Naive thymus-derived CD8-positive, alpha-beta T cell (primary cell): ENCODE measurements at regions not wholly inside any gene's neighbourhood (a gene's known extent, or its start where the extent isn't known, plus 50 kb on each side); places are given as distances from the start of the nearest gene placed in this dataset.

Experiments
- ATAC-seq, 2 donors: fragments of 150-1000 bp; cut with Tn5 transposase in 1 of 2; sonication (Bioruptor Pico), chemical (Tn5 transposase) in 1 of 2; 1 replicate in 1 of 2; 2 replicates in 1 of 2; pipeline ENCODE4 v1.10.0; 2021; ENCODE audit warnings: mild to moderate bottlenecking in 2 of 2, moderate library complexity in 2 of 2
- POLR2A ChIA-PET: fragments of 350-600 bp; sonication (Branson Sonifier 250); formaldehyde crosslinking; loops from one replicate; lab custom pipeline; 2021; ENCODE audit warnings: antibody characterized with exemption; lab: Charles Lee
- DNase-seq, 10 donors: peaks; one replicate each; pipeline versions ENCODE4 v3.0.0 to v3.0.0-alpha.2; 2020 to 2022
- H3K27ac Mint-ChIP-seq, 10 donors: one replicate each; pipeline ENCODE4 v1.8.0; 2020 to 2022; ENCODE audit warnings: mild to moderate bottlenecking in 10 of 10, mixed read lengths in 10 of 10, moderate library complexity in 4 of 10, inconsistent platforms in 1 of 10
- H3K27me3 Mint-ChIP-seq, 5 donors: one replicate each; pipeline ENCODE4 v1.8.0; 2021 to 2022; ENCODE audit warnings: mixed read lengths in 5 of 5
- H3K36me3 Mint-ChIP-seq, 3 donors: one replicate each; pipeline ENCODE4 v1.8.0; 2020 to 2022; ENCODE audit warnings: mixed read lengths in 3 of 3, mild to moderate bottlenecking in 2 of 3, inconsistent platforms in 1 of 3
- H3K4me1 Mint-ChIP-seq, 4 donors: one replicate each; pipeline ENCODE4 v1.8.0; 2021 to 2022; ENCODE audit warnings: mixed read lengths in 4 of 4
- H3K4me3 Mint-ChIP-seq, 10 donors: one replicate each; pipeline ENCODE4 v1.8.0; 2020 to 2022; ENCODE audit warnings: mild to moderate bottlenecking in 10 of 10, mixed read lengths in 10 of 10, moderate library complexity in 6 of 10, inconsistent platforms in 1 of 10
- H3K9me3 Mint-ChIP-seq, 9 donors: one replicate each; pipeline ENCODE4 v1.8.0; 2020 to 2022; ENCODE audit warnings: mixed read lengths in 9 of 9, mild to moderate bottlenecking in 3 of 9, inconsistent platforms in 1 of 9, moderate library complexity in 1 of 9

DNA sequence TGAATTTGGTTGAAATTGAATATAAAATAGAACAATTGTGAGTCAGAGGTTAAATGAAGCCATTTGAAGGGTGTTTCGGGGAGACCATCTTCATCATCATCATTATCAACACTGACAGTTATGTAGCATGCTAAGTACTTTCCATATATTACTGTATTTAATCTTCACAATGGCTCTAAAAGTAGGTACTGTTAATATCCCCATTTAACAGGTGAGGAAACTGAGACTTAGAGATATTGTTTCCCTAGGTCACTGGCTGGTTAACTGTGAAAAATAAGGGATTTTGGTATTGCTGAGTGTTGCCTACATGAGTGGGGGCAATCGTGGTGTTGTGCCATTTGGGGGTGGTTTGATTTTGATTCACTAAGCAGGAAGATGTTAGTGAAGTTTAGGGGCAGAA, 100.3 kb downstream of the TBX19 start:
- POLR2A ChIA-PET, result no interaction called here
- H3K9me3 Mint-ChIP-seq, result peaks cover 0 to 4% (median 0%) of the 10 kb centered on the region in 9 donors
- DNase-seq (no peak), ATAC-seq (no peak)
- H3K27ac Mint-ChIP-seq, result no peak overlapping the region
- H3K36me3 Mint-ChIP-seq, result no peaks in the 10 kb centered on the region
- H3K4me3 Mint-ChIP-seq, result no peak overlapping the region
- H3K4me1 Mint-ChIP-seq, result no peaks in the 10 kb centered on the region
- peaks cover 0 to 3% (median 0%) of the 10 kb centered on the region in 5 donors for H3K27me3 Mint-ChIP-seq

DNA sequence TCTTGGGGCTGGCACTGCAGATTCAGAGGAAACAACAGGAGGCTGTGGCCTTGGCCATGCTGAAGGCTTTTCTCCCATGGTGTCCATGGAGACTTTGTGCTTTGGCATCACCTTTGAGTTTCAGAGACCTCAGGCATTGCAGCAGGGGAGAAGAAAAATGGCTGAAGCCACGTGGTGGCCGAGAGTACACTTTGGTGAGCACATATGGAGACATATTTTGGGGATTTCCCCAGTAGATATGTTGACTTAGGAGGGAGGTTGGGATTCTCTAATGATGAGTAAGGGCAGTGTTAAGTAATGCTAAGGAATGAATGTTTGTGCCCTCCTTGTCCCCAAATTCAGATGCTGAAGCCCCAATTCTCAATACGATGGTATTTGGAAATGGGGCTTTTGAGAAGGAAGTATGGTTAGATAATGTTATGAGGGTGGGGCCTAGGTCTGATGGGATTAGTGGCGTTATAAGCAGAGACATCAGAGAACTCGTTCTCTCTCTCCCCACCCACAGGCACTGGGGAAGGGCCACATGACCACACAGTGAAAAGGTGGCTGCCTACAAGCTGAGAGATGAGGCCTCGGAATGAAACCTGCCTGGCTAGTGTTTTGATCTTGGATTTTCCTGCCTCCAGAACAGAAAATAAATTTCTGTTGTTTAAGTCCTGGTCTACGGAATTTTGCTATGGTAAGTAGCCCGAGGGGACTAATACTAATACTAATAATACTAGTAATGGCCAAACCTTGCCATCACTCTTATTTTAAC, 98.6 kb downstream of the TBX19 start:
- ATAC-seq, result no peak
- no peak overlapping the region for H3K27ac Mint-ChIP-seq
- H3K4me1 Mint-ChIP-seq, result no peaks in the 10 kb centered on the region
- no peaks in the 10 kb centered on the region for H3K27me3 Mint-ChIP-seq
- H3K4me3 Mint-ChIP-seq, result no peak overlapping the region
- no peak for DNase-seq
- peaks cover 0 to 4% (median 0%) of the 10 kb centered on the region in 9 donors for H3K9me3 Mint-ChIP-seq
- H3K36me3 Mint-ChIP-seq, result no peaks in the 10 kb centered on the region
- POLR2A ChIA-PET, result no interaction called here

DNA sequence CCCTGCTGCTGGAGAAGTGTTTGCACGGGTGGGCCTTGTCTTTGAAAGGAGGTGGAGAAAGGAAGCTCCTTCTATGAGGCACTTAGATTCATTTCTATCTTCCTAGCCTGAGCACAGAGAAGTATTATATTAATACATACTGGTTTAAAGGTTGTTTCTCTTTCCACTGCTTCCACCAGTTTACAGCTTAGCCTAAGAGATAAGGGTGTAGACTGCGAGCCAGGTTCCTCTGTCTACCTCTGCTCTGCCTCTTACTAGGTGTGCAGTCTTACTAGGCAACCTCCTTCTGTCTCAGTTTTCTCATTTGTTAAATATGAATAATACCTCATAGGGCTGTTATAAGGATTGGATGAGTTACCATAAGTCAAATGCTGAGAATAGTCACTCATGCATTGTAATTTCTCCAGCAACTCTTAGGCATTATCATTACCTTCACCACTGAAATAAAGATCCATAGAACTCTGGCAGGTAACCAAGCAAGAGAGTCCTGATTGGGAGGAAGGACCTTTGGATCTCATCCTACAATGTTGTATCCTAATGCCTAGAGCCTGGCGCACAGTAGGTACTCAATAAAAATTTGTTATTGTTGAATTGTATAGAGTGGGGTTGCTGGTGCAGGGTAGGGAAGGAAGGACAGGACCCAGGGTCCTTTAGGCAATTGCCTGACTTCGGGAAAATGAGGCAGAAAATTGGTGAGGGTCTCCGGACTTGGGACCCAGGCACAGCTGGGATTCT, 95.1 kb downstream of the TBX19 start:
- no peak overlapping the region for H3K4me3 Mint-ChIP-seq
- no peak for DNase-seq
- H3K27ac Mint-ChIP-seq, result peak overlapping the region in 1 of 10 donors; percentile 39
- no peaks in the 10 kb centered on the region for H3K4me1 Mint-ChIP-seq
- peaks cover 0 to 4% (median 0%) of the 10 kb centered on the region in 9 donors for H3K9me3 Mint-ChIP-seq
- no peaks in the 10 kb centered on the region for H3K36me3 Mint-ChIP-seq
- POLR2A ChIA-PET, result no interaction called here
- no peak for ATAC-seq
- no peaks in the 10 kb centered on the region for H3K27me3 Mint-ChIP-seq

DNA sequence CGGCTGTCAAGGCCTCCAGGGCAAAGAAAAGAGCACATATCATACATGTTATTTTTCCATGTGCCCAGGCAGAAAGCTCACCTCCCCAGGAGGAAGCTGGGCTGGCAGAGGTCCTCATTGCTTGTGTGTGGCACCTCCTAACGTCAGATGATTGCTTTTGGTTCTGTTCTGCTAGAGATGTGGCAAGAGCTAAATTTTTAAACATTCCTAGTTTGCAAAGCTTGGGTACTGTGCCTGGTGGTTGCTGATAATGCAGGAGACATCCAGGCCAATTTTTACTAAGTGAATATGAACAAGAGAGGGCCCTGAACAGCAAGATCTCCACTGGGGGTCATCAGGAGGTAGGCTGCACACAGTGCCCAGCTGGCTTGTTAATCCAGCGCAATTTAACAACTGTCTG, 93.9 kb downstream of the TBX19 start:
- DNase-seq, result no peak
- no peak for ATAC-seq
- no peaks in the 10 kb centered on the region for H3K36me3 Mint-ChIP-seq
- H3K4me1 Mint-ChIP-seq, result no peaks in the 10 kb centered on the region
- POLR2A ChIA-PET, result no interaction called here
- H3K4me3 Mint-ChIP-seq, result no peak overlapping the region
- H3K27ac Mint-ChIP-seq, result no peak overlapping the region
- peaks cover 0 to 4% (median 0%) of the 10 kb centered on the region in 9 donors for H3K9me3 Mint-ChIP-seq
- no peaks in the 10 kb centered on the region for H3K27me3 Mint-ChIP-seq

DNA sequence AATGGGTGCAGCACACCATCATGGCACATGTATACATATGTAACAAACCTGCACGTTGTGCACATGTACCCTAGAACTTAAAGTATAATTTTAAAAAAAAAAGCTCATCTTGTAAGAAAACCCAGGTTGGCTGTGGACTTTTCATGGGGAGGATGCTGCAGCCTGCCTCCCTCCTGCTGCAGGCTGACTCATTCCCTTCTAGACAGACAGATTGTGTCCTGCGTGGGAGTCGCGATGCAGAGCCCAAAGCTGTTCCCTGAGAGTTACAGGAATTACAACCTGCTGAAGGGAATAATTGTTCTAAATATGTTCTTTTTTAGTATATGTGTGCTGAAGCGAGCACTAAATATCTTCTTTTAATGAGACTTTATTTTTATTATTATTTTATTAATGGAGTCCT, 93.2 kb downstream of the TBX19 start:
- Mint-ChIP-seq H3K4me3 (no peak overlapping the region), H3K27me3 (peaks cover 0 to 3% (median 0%) of the 10 kb centered on the region in 5 donors), H3K4me1 (no peaks in the 10 kb centered on the region), H3K27ac (no peak overlapping the region), H3K9me3 (no peaks in the 10 kb centered on the region), H3K36me3 (no peaks in the 10 kb centered on the region)
- POLR2A ChIA-PET, result no interaction called here
- DNase-seq (no peak), ATAC-seq (no peak)

DNA sequence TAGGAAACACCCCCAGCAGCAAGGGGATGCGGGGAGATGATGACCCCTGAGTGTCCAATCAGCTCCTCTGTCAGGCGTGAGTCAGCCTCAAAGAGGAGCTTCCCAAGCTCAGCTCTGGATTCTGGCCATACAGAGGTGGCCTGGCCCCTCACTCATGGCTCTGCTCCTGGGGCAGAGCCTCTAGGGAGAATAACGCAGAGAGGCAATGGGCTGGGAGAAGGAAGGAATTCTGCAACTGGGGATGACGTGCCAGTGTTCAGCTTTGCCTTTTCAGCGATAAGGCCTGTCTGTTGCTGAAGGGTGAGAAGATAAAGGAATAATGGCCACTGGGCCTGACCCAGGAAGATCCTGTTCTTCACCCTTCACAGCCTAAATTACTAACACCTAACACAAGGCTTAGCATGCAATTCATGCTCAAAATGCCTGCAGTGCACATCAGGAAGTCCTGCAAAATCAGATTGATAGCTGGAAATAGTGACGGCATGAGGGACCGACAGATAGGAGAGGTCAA, 92.2 kb downstream of the TBX19 start:
- Mint-ChIP-seq H3K36me3 (no peaks in the 10 kb centered on the region), H3K9me3 (no peaks in the 10 kb centered on the region), H3K27ac (peak overlapping the region in 1 of 10 donors; percentile 9), H3K4me1 (peaks cover 0 to 4% (median 0%) of the 10 kb centered on the region in 4 donors), H3K27me3 (peaks cover 0 to 4% (median 0%) of the 10 kb centered on the region in 5 donors), H3K4me3 (no peak overlapping the region)
- DNase-seq (no peak), ATAC-seq (no peak)
- POLR2A ChIA-PET, result interaction anchor here (1.0 kb wide), 1 partner anchor 10 kb away, joined by 4 read pairs; no protein-coding TSS in a partner anchor

DNA sequence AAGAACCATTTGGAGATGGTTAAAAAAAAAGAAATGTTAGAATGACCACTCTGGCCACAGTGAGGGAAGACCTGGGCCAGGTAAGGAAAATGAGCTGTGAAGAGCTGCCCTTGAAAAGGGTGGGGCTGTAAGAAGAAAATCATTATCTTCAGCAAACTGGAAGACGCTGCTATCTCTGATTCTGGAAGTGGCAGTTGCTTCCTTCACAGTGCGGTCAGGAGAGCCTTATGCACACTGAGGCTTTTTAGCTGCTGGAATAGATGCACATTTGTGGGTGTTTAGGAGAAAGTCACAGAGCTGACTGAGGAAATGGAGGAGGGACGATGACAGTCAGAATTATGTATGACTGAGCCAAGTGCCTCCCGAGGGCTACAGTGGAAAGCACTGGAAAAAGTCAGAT, 91.6 kb downstream of the TBX19 start:
- Mint-ChIP-seq H3K27ac (peak overlapping the region in 2 of 10 donors; percentile 20 to 66), H3K9me3 (no peaks in the 10 kb centered on the region)
- POLR2A ChIA-PET, result interaction anchor here (1.0 kb wide), 1 partner anchor 10 kb away, joined by 4 read pairs; no protein-coding TSS in a partner anchor

DNA sequence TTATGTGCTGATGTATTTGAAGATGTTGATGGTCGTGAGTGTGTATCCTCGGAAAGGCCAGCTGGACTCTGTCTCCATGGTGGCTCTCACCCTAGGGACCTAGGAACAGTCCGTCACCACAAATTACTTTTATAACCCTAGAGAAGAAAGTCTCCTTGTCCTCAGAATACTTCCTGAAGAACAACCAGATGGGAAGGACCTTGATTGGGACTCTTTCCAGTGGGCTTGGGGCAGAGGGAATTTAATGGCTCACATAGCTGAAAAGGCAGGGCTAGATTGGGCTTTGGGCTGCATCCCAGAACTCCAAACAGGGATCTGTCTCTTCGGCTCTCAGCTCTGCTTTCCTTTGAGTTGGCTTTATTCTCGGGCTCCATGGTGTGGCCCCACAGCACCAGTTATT, 90.8 kb downstream of the TBX19 start:
- ATAC-seq (no peak), DNase-seq (no peak)
- peaks cover 0 to 9% (median 5%) of the 10 kb centered on the region in 5 donors for H3K27me3 Mint-ChIP-seq
- POLR2A ChIA-PET, result no interaction called here
- H3K4me1 Mint-ChIP-seq, result peaks cover 0 to 4% (median 0%) of the 10 kb centered on the region in 4 donors
- H3K4me3 Mint-ChIP-seq, result no peak overlapping the region
- H3K36me3 Mint-ChIP-seq, result no peaks in the 10 kb centered on the region
- H3K9me3 Mint-ChIP-seq, result no peaks in the 10 kb centered on the region
- no peak overlapping the region for H3K27ac Mint-ChIP-seq

More for the DNA sequence above, 91.6 kb downstream of the TBX19 start:
- ATAC-seq, result no peak
- DNase-seq, result no peak
- Mint-ChIP-seq H3K27me3 (peaks cover 0 to 4% (median 1%) of the 10 kb centered on the region in 5 donors), H3K4me1 (peaks cover 0 to 4% (median 0%) of the 10 kb centered on the region in 4 donors), H3K36me3 (no peaks in the 10 kb centered on the region), H3K4me3 (no peak overlapping the region)

DNA sequence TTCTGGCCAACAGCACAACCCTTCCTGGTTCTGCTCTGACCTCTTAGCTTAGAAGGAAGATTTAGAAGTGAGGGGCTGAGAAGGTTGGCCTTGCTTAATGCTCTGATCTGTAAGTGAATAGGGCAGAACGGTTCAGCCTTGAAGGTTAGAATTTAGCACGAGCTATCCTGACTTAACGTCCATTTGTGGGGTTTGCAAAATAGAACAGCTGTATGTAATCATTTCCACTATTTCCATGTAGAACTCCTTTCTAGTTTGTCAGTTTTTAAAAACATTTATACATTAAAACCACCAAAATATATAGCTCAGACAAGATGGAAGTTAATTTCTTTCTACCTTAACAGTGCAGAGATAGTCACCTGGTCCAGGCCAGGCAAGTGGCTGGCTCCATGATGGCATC, 89.9 kb downstream of the TBX19 start:
- H3K4me3 Mint-ChIP-seq, result no peak overlapping the region
- no peak for DNase-seq
- no peak overlapping the region for H3K27ac Mint-ChIP-seq
- ATAC-seq, result no peak
- H3K36me3 Mint-ChIP-seq, result no peaks in the 10 kb centered on the region
- POLR2A ChIA-PET, result no interaction called here
- H3K27me3 Mint-ChIP-seq, result peaks cover 0 to 11% (median 5%) of the 10 kb centered on the region in 5 donors
- peaks cover 0 to 4% (median 0%) of the 10 kb centered on the region in 4 donors for H3K4me1 Mint-ChIP-seq
- no peaks in the 10 kb centered on the region for H3K9me3 Mint-ChIP-seq

DNA sequence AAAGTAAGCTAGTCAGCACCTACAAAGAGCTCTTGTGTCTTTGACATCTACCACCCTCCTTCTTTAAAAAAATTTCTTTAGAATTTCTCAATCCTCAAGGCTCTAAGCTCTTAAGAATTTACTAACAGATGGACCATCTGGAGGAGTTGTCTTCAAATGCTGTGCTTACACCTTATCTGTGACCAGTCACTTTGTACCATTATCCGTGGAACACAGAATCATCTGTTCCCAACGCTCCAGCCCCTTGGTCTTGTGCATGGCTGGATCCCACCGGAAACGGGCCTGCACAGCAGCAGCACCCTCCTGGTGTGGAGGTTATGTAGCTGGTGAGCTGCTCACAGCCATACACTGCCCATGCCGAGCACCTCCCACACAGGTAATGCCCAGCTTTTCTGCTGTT, 89.0 kb downstream of the TBX19 start:
- peaks cover 0 to 11% (median 5%) of the 10 kb centered on the region in 5 donors for H3K27me3 Mint-ChIP-seq
- H3K27ac Mint-ChIP-seq, result no peak overlapping the region
- no peaks in the 10 kb centered on the region for H3K9me3 Mint-ChIP-seq
- H3K36me3 Mint-ChIP-seq, result no peaks in the 10 kb centered on the region
- DNase-seq (no peak), ATAC-seq (no peak)
- H3K4me1 Mint-ChIP-seq, result peaks cover 0 to 4% (median under 1%) of the 10 kb centered on the region in 4 donors
- no peak overlapping the region for H3K4me3 Mint-ChIP-seq
- POLR2A ChIA-PET, result no interaction called here

DNA sequence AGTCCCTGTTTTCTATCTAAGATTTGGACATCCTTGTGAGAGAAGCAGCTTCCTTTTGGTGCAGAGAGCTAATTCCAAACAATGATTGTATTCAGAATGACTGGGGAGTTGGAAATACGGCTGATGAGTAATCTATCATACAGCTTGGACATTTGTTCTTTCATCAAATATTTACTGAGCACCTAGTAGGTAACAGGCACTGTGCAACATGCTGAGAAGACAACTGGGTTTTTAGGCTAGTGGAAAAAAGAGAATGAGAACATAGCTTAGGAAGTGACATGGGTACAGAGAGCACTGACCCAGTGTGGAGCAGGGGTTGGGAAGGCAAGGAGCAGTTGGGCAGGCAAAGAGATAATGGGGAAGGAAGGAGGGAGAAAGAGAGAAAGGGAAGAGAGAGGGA, 87.5 kb downstream of the TBX19 start:
- H3K9me3 Mint-ChIP-seq, result no peaks in the 10 kb centered on the region
- H3K36me3 Mint-ChIP-seq, result no peaks in the 10 kb centered on the region
- no peak for ATAC-seq
- H3K27me3 Mint-ChIP-seq, result peaks cover 0 to 11% (median 5%) of the 10 kb centered on the region in 5 donors
- DNase-seq, result no peak
- no peak overlapping the region for H3K27ac Mint-ChIP-seq
- POLR2A ChIA-PET, result no interaction called here
- peaks cover 2 to 8% (median 5%) of the 10 kb centered on the region in 4 donors for H3K4me1 Mint-ChIP-seq
- H3K4me3 Mint-ChIP-seq, result no peak overlapping the region

DNA sequence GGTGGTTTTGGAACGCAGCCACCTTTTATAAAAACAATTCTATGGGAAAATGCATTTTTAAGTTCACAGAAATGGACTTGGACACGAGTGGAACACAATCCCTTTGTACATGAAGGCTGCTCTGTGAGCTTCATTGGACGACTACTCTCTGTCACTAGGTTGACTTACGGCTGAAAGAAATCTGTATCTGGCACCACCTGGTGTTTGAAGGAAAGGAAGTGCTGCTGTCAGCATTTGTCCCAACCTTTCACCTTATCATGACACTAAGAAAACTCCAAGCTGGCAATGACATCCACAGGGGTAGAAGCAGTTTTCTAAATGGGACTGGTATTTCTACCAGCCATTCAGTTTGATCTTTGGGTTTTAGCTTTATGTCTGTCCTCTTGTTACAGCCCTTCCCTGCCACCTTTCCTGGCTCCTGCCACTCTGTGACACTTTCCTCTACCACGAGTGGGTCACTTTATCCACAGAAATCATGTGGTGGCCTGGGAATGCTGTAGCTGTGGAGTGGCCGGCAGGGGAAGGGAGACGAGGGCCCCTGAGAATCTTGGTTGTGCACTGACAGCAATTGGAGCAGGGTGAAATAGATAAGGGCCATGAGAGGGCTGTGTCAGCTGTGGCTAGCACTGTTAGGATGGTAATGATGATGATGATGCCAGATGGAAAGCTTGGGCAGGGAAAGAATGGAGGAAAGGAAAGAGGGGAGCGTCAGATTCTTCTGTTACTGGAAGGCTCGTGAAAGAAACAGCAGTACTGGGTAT, 85.2 kb downstream of the TBX19 start:
- POLR2A ChIA-PET, result interaction anchor here (0.6 to 1.2 kb wide), 3 partner anchors 11 to 1338 kb away, joined by 3 to 6 read pairs (median 4); no protein-coding TSS in a partner anchor
- DNase-seq, result peak in 1 of 10 donors; percentile 20
- no peak for ATAC-seq
- Mint-ChIP-seq H3K9me3 (no peaks in the 10 kb centered on the region), H3K4me1 (peaks cover 10 to 30% (median 15%) of the 10 kb centered on the region in 4 donors), H3K36me3 (no peaks in the 10 kb centered on the region), H3K27me3 (peaks cover 0 to 13% (median 5%) of the 10 kb centered on the region in 5 donors), H3K4me3 (no peak overlapping the region), H3K27ac (peak overlapping the region in 1 of 10 donors; percentile 1)
